HCT116 (cell line): ENCODE measurements at regions not wholly inside any gene's neighbourhood (a gene's known extent, or its start where the extent isn't known, plus 50 kb on each side); places are given as distances from the start of the nearest gene placed in this dataset.

Experiments
- ATAC-seq: fragments of 200-7000 bp; cut with Tn5 transposase; 2 replicates; pipeline ENCODE4 v1.9.1; 2020; ENCODE audit warnings: mild to moderate bottlenecking, moderate library complexity
- BruUV-seq: library from RNA; stranded (reverse); fragments of 400-500 nt; replicated peaks from 2 replicates; lab custom pipeline; 2021; lab: Mats Ljungman, UMichigan
- CTCF ChIA-PET: fragments of 300-600 bp; sonication (Branson Sonifier 250); formaldehyde crosslinking; loops from one replicate; lab custom pipeline; 2021; ENCODE audit warnings: antibody characterized with exemption; lab: Charles Lee
- POLR2A ChIA-PET: fragments of 300-600, 350-600 bp; sonication (Branson Sonifier 250); formaldehyde crosslinking; loops from one replicate; lab custom pipeline; 2021; ENCODE audit warnings: antibody characterized with exemption; lab: Charles Lee
- RAD21 ChIA-PET, 2 experiments: fragments of 300-600 bp; sonication (Branson Sonifier 250); formaldehyde crosslinking; loops; one replicate each; lab custom pipeline; 2023; ENCODE audit warnings: low total read pairs in 2 of 2; ENCODE audit not compliant: uncharacterized antibody in 2 of 2, unreplicated experiment in 2 of 2, low non-redundant PET in 1 of 2; lab: Charles Lee
- DNase-seq: peaks from one replicate; pipeline ENCODE4 v3.0.0-alpha.2; 2010; ENCODE audit warnings: low read depth, low spot score
- H2AFZ ChIP-seq: fragments of 200-600 bp; shearing (Covaris generic), sonication (generic); 2 replicates; pipeline ENCODE4 v1.6.1; 2017; ENCODE audit warnings: low read depth, mixed run types, mixed read lengths, antibody characterized with exemption, low read length; ENCODE audit not compliant: poor library complexity, severe bottlenecking
- H3K27ac ChIP-seq: 2 replicates; pipeline ENCODE4 v1.5.1; 2012; ENCODE audit warnings: low read depth, low read length
- H3K27me3 ChIP-seq: fragments of 200-600 bp; sonication (generic); 2 replicates; pipeline ENCODE4 v1.6.1; 2016; ENCODE audit warnings: mixed run types, low read length, mixed read lengths; ENCODE audit not compliant: insufficient read depth
- H3K36me3 ChIP-seq, 2 experiments: fragments of 200-500 bp in 1 of 2; fragments of 200-600 bp in 1 of 2; sonication (Bioruptor generic) in 1 of 2; sonication (generic) in 1 of 2; 2 replicates each; pipeline versions ENCODE4 v1.5.1 to v1.6.1; 2014 to 2016; ENCODE audit warnings: low read length in 2 of 2, inconsistent platforms in 1 of 2, mixed read lengths in 1 of 2, mixed run types in 1 of 2; ENCODE audit not compliant: insufficient read depth in 2 of 2, control insufficient read depth in 1 of 2
- H3K4me1 ChIP-seq, 2 experiments: fragments of 200-600 bp in 1 of 2; sonication (generic) in 1 of 2; 2 replicates each; pipeline versions ENCODE4 v1.5.1 to v1.6.1; 2012 to 2017; ENCODE audit warnings: low read length in 2 of 2, inconsistent platforms in 1 of 2, mild to moderate bottlenecking in 1 of 2, mixed read lengths in 1 of 2, mixed run types in 1 of 2, moderate library complexity in 1 of 2; ENCODE audit not compliant: insufficient read depth in 2 of 2, control insufficient read depth in 1 of 2
- H3K4me2 ChIP-seq: fragments of 200-600 bp; sonication (generic); 2 replicates; pipeline ENCODE4 v1.6.1; 2017; ENCODE audit warnings: mixed run types, low read length, mixed read lengths
- H3K4me3 ChIP-seq, 2 experiments: fragments of 200-600 bp in 1 of 2; sonication (generic) in 1 of 2; replicated peaks in 1 of 2; 2 replicates each; pipeline ENCODE4 v1.5.1; 2011 to 2016; ENCODE audit warnings: low read length in 2 of 2, control low read depth in 1 of 2, low read depth in 1 of 2, mild to moderate bottlenecking in 1 of 2, mixed read lengths in 1 of 2, mixed run types in 1 of 2
- H3K79me2 ChIP-seq: fragments of 200-600 bp; sonication (generic); 2 replicates; pipeline ENCODE4 v1.6.1; 2017; ENCODE audit warnings: mild to moderate bottlenecking, mixed run types, low read length, moderate library complexity, mixed read lengths; ENCODE audit not compliant: insufficient read depth
- H3K9ac ChIP-seq: fragments of 200-600 bp; sonication (generic); 2 replicates; pipeline ENCODE4 v1.6.1; 2016; ENCODE audit warnings: low read length, mixed read lengths
- H3K9me2 ChIP-seq: fragments of 200-600 bp; sonication (generic), shearing (Covaris generic); 2 replicates; pipeline ENCODE4 v1.6.1; 2017; ENCODE audit warnings: mixed run types, mild to moderate bottlenecking, moderate library complexity; ENCODE audit not compliant: insufficient read depth
- H3K9me3 ChIP-seq, 2 experiments: fragments of 200-500 bp in 1 of 2; fragments of 200-600 bp in 1 of 2; sonication (Bioruptor generic) in 1 of 2; sonication (generic) in 1 of 2; 2 replicates each; pipeline ENCODE4 v1.6.1; 2014 to 2017; ENCODE audit warnings: low read length in 2 of 2, mixed read lengths in 2 of 2, inconsistent platforms in 1 of 2, low read depth in 1 of 2, mild to moderate bottlenecking in 1 of 2, mixed run types in 1 of 2, moderate library complexity in 1 of 2; ENCODE audit not compliant: control insufficient read depth in 1 of 2, insufficient read depth in 1 of 2
- H4K20me1 ChIP-seq: fragments of 200-600 bp; sonication (generic), shearing (Covaris generic); 2 replicates; pipeline ENCODE4 v1.6.1; 2017; ENCODE audit warnings: mixed run types, mild to moderate bottlenecking, moderate library complexity; ENCODE audit not compliant: insufficient read depth
- ELF1 ChIP-seq: IDR thresholded peaks from 2 replicates; pipeline ENCODE4 v1.6.1; 2012; ENCODE audit warnings: low read depth, borderline replicate concordance
- EZH2phosphoT487 ChIP-seq: fragments of 200-600 bp; IDR thresholded peaks from 2 replicates; pipeline ENCODE4 v1.6.1; 2018; ENCODE audit warnings: antibody characterized with exemption, borderline replicate concordance
- POLR2A ChIP-seq: IDR thresholded peaks from 2 replicates; pipeline ENCODE4 v1.7.0; 2011; ENCODE audit warnings: borderline replicate concordance; ENCODE audit not compliant: insufficient read depth, insufficient read length; ENCODE audit errors: extremely low read depth
- RAD21 ChIP-seq: IDR thresholded peaks from 2 replicates; pipeline ENCODE4 v1.6.1; 2012; ENCODE audit warnings: low read depth, mild to moderate bottlenecking
- SIN3A ChIP-seq: IDR thresholded peaks from 2 replicates; pipeline ENCODE4 v1.6.1; 2012; ENCODE audit warnings: low read depth
- YY1 ChIP-seq: IDR thresholded peaks from 2 replicates; pipeline ENCODE4 v1.6.1; 2011; ENCODE audit warnings: low read length, low read depth, moderate library complexity, mild to moderate bottlenecking; ENCODE audit not compliant: insufficient replicate concordance; ENCODE audit errors: extremely low read depth
- ZFX ChIP-seq: fragments of 450-650 bp; IDR thresholded peaks from 2 replicates; pipeline ENCODE4 v1.6.1; 2017
- intact Hi-C: fragments of 100-400 bp; cut with micrococcal nuclease; formaldehyde crosslinking; loops from 2 replicates; pipeline ENCODE4 v1.10.0; 2022
- TF ChIP-seq, protein P1 (sequence below): IDR thresholded peaks from 2 replicates; pipeline ENCODE4 v1.6.1; 2011; ENCODE audit warnings: mild to moderate bottlenecking, low read length, moderate library complexity; ENCODE audit not compliant: insufficient replicate concordance; ENCODE audit errors: extremely low read depth

DNA sequence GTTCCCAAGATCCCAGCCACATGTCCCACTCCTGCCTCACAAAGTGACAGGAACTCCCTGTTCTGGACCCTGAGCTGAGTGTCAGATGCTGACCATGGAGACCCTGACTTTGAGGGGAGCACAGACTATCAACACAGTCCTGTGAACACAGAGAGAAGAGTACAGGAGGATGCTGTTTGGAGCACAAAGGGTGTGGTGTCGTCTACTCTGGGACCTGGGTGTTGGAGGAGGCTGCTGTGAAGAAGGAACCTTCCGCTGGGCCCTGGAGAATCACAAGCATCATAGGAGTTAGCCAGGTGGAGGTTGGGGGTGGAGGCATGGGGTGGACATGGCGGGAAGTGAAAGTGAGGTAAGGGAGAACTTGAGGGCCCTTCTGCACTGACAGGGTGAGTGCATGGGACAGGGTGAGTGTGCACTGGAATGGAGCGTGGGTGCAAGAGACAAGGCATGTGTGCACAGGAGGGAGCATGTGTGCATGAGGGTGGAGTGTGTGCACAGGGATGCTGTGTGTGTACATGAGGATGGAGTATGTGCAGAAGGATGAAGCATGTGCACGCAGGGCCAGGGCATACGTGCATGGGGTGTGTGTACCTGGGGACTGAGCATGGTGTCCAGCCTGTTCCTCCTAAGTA, 70.7 kb upstream of the ANTXRL start:
- H3K4me2 ChIP-seq, result no peak overlapping the region
- BruUV-seq, result no TSS peak
- CTCF ChIA-PET, result no interaction called here

More for the DNA sequence above, 70.7 kb upstream of the ANTXRL start:
- no peak overlapping the region for H2AFZ ChIP-seq
- no peaks in the 10 kb centered on the region for H4K20me1 ChIP-seq
- H3K27me3 ChIP-seq, result peaks cover 3% of the 10 kb centered on the region; the same call in 1 of the 2 replicates
- H3K9ac ChIP-seq, result no peak overlapping the region
- H3K27ac ChIP-seq, result no peak overlapping the region
- intact Hi-C loops, result no loop called here
- no peaks in the 10 kb centered on the region for H3K9me2 ChIP-seq
- H3K4me3 ChIP-seq, result no peak overlapping the region
- no peak for ATAC-seq
- DNase-seq, result no peak
- TF ChIP-seq SIN3A, result no peak
- no peak for TF ChIP-seq EZH2phosphoT487
- TF ChIP-seq ELF1, result no peak
- no peak for TF ChIP-seq ZFX
- TF ChIP-seq RAD21, result no peak
- TF ChIP-seq YY1, result no peak
- no peak for TF ChIP-seq POLR2A
- TF ChIP-seq, protein P1, sequence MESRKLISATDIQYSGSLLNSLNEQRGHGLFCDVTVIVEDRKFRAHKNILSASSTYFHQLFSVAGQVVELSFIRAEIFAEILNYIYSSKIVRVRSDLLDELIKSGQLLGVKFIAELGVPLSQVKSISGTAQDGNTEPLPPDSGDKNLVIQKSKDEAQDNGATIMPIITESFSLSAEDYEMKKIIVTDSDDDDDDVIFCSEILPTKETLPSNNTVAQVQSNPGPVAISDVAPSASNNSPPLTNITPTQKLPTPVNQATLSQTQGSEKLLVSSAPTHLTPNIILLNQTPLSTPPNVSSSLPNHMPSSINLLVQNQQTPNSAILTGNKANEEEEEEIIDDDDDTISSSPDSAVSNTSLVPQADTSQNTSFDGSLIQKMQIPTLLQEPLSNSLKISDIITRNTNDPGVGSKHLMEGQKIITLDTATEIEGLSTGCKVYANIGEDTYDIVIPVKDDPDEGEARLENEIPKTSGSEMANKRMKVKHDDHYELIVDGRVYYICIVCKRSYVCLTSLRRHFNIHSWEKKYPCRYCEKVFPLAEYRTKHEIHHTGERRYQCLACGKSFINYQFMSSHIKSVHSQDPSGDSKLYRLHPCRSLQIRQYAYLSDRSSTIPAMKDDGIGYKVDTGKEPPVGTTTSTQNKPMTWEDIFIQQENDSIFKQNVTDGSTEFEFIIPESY, result no peak
- no peaks in the 10 kb centered on the region for H3K36me3 ChIP-seq
- H3K9me3 ChIP-seq, result no peaks in the 10 kb centered on the region
- H3K4me1 ChIP-seq, result no peaks in the 10 kb centered on the region
- ChIA-PET RAD21 (no interaction called here), POLR2A (no interaction called here)
- no peaks in the 10 kb centered on the region for H3K79me2 ChIP-seq
